HG02938 (cell line): ENCODE measurements at regions not wholly inside any gene's neighbourhood (a gene's known extent, or its start where the extent isn't known, plus 50 kb on each side); places are given as distances from the start of the nearest gene placed in this dataset.

Experiments used
- ATAC-seq: cut with Tn5 transposase; IDR thresholded peaks from one replicate; pipeline ENCODE4 v1.9.1; 2021; ENCODE audit warnings: mild to moderate bottlenecking, moderate library complexity; ENCODE audit not compliant: unreplicated experiment

DNA sequence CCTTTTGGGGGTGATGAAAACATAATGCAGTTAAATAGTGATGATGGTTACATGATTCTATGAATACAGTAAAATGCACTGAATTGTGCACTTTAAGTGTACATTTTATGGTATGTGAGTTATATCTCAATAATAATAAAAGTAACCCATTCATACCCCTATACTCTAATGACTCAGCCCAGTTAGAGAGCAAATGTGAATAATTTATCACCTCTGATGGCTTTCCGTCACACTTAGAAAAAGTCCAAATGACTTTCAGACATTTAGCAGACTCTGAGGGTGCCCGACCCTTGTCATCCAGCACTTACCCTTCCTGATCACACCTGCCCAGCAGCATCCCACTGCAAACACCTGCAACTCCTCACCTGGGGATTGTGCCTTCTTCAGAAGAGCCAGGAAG is 148.1 kb upstream of the MAF start:
- no peak for ATAC-seq

DNA sequence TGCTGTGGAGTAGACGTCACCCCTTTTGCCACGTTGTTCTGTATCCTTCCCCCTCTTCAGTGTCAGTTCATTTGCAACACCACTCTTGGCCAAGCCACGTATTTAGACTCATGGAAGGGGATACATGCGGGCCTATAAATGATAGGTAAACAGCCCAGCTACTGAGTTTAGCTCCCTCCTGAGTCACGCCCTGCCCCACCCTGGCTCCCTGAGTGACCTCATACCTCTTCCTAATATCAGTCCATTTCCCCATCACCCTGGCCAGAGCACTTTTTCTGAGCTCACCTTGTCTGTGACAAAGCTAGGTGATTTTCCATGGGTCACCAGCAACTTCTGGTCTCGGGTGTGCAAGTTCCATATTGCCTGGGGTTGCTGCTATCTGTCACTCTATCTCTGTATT is 147.2 kb upstream of the MAF start:
- no peak for ATAC-seq

DNA sequence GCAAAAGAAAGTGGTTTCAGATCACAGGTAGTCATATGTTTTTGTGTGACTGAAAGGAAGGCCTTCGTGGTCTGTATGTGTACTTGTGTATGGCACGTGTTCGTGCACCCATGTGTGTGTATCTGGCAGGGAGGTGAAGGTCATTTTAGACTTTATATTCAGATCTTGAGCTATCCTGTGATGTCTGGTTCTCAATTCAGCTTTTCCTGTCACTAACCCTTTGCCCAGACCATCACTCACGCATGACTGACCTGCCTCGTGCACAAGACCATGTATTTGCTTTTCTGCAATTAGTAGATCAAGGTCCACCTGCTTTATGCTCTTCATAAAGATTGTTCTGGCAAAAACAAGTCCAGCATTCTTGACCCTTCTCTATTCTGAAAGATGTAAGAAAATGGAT is 139.7 kb upstream of the MAF start:
- no peak for ATAC-seq

DNA sequence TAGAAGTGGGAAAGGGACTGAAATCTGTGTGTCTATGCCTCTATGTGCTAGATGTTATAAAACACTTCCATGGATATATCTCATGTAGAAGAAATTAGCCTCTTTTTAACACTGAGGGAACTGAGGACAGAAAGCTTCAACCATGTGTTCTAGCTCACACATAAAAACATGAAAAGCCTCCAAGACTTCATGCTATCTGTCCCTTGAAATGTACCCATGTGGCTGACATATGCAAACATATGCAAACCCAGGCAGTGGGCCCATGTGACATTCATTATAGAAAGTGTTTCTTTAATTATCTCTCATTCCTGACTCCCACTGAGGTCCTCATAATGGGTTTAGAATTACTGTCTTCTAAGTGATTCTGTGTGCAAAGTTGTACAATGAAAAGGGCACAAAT is 134.7 kb upstream of the MAF start:
- no peak for ATAC-seq

DNA sequence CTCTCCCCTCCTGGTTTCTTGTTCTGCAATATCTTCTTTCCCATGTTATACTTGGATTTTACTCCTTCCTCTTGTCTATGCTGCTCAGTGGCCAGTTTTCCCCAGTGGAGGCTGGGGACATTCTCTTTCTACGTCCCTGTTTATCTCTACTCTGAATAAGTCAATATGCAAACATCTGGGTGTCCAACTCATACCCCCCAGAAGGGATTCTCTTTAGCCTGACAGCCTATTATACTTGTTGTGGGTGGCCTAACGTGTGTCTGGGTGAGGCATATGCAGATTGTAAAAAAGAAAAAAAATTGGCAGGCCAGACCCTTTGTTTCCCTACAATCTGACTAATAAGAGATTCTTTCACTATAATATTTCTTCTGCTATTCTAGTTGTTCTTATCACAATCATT is 134.2 kb upstream of the MAF start:
- no peak for ATAC-seq

DNA sequence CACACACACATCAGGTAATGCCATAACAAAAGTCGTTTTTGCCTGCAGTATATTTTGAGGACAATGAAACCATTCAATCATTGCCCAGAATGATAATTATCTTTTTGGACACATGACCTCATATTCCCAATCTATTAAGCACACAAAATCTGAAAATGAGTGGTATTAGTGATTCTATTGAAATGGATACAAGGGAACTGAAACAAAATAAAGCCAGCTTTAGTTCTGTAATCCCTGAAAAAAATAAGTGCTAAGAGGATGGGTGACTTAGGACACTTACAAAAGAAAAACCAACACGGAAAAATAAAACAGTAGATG is 128.3 kb upstream of the MAF start:
- no peak for ATAC-seq

DNA sequence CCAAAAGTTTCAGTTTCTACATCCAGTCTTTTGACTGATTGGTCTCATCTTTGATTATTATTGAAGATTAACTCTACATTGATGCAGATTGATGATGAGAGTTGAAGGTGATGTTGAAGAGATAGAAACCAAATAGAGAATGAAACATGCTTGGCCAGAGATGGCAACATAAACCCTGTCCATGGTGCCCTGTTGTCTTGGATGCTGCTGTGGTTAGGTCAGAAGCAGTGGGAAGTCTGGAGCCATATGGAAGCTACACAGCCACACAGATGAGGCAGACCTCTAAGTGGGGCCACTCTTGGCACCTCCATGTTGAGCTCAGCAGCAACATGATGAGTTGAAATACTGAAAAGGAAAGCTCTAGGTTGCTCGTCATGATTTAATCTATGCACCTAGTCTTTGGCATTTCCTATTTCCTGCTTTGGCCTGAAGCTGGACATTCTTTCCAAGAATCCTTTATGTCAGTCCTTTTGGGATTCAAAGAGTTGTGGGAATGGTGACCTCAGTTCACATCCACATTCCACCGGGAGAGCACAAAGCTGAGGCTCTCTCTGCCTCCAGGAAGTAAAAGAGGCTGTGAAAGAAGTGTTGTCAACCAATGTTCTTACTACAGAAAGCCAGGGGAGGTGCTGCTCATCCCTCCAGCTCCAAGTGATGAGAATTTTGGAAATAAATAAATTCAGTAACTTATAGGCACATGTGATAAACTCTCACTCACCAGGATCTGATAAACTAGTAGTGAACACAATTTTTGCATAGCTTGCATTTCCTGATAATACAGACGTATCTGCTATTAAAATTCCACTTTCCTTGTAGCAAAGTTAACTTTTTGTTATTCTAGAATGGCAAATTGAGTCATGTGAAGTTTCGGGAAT is 127.7 kb upstream of the MAF start:
- no peak for ATAC-seq

DNA sequence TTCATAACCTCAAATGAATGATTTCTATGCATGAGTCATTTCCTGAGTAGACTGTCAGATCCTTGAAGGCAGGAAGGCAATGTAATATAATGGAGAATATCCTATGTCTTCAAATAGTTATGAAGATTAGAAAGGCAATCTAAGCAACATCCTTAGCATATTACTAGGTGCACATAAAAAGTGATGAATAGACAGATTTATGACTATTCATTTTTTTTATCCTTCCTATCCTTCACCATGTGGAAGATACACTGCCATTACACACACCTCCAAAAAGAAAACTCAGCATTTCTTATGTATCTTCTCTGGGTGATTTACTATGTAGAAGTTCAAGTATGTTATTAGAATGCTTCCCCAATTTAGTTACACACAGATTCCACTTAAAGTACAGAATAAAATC is 126.4 kb upstream of the MAF start:
- ATAC-seq = no peak

DNA sequence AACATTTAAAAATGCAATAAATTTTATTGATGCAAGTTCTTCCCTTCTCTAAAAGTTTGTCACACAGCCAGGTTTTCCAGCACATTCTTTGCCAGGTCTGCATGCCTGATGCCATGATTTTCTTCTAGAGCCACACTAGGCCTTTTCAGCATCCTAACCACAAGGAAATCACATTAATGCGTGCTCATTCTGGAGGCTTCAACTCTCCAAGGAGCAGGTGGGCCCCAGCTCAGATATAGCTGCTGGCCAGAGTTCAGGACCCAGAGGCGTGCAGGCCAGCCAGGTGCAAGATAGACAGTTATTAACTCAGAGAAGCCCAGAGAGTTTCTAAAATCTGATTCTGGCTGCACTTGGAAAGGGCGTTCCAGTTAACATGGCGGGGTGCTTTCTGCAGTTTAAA is 124.5 kb upstream of the MAF start:
- no peak for ATAC-seq

DNA sequence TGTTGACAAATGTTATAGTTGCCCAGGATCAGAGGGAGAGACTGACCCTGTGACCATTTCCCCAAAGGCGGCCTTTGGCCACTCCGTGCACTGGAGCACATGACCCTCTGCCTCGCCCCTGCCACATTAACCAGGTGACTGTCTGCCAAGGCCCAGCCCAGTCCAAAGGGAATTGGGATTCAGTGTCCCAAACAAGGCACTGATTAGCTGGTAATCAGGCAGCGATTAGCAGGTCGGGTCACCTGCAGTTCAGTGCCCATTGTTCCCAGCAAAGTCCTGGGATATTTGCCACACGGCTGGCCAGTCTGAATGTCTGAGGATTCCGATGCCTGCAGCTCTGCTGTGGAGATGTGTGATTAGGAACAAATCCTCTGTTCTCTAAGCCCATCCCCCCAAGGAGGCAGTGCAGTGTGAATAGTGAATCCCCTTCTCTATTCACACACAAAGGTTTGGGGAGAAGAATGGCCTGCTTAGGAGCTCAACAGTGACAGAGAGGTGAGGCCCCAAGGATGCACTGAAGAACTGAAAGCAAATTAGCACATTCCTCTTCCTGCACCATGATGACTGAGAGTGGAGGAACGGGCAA is 123.1 kb upstream of the MAF start:
- ATAC-seq = no peak

DNA sequence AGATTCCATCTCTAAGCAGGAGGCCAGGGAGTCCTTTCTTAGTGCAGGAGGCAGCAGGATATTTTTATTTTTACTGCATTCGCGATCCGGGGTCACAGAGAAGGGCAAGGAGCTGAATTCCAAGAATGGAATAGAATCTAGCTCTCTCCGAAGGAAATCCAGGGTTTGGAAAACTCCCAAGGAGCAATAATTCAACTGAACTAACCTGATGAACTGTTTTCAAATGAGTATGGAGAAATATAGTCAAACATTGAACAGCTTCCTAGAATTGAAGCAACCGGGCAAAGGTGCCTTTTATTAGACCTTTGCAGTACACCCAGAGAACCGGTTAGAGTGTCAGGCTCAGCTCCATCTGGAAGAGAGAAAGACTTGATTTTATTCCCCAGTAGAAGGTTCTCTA is 120.7 kb upstream of the MAF start:
- ATAC-seq = no peak

DNA sequence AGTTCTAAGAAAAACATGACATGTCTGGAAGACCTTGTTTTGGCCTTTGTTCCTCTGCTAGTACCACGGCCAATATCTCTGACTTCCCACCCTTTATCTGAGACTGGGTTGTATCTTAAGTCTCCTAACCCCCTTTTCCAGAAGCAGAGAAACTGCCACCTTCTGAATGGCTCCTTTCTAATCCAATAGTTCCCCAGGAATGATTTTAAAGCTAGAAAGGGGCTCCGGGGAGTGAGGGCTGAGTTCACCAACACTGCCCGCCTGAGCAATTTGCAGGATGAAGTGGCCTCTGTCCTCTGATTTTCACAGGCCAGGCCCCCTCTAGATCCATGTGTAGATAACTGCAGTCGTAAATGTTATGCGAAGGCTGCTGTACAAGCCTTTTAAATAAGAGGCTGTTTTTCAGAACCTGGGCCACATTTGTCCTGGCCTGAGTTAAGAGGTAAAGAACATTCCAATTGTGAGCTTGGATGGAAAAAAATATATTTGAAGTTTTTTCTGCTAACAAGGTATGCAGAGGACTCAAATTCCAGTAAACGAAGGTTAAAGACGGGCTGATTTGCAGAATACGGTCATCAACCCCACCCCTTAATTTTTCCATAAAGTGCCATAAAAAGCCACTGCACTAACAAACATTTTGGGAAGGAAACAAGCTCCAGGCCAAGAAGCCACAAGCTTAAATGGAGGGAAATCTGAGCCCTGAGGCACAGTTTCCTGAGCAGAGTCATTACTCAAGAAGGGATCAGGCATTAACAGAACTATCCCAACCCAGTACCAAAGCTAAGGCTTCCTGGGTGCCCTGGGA is 117.0 kb upstream of the MAF start:
- ATAC-seq = no peak

DNA sequence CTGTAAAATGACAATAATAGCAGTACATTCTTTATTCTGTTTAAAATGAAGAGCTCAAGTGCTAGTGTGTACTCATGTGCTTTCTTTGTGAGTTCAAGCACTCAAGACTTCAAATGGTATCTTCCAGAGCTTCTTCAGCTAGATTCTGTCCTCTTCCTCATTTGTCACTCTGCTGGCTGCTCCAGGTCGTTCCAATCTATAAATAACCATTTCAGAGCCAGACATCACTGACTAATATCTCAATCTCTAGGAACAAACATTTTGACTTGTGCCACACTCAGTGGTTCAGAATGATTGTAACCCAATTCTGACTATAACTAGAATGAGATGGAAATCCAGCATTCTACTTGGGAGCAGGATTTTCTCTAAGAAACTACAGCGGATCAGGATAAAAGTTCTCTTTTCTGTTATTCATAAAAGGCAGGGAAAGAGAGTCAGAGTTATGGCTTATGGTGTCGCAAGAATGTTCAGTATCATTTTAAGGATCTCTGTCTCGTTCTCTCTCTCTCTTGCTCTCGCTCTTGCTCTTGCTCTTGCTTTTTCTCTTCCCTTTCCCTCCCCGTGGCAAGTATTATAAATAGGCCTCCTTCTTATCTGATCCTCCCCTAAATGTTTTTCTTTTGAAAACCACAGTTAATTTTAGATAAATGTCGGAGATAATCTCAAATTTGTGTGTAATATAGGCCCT is 116.3 kb upstream of the MAF start:
- no peak for ATAC-seq

DNA sequence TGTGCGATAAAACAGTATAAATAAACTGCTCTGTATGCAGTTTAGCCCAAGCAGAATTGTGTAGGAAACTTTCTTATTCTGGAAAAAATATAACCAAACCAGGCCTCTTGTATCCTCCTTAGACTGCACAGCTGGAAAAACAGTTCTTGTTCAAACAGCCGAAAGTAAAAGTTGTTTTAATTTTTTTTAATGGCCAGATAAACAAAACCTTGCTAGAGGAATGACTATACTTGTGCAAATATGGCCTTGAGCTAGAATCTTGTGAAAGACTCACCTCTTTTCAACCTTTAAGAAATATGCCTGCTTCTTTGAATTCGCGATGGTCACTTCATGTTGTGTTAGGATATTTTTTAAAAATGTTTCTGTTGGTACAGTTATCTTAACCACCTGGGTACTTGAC is 114.5 kb upstream of the MAF start:
- ATAC-seq = no peak

DNA sequence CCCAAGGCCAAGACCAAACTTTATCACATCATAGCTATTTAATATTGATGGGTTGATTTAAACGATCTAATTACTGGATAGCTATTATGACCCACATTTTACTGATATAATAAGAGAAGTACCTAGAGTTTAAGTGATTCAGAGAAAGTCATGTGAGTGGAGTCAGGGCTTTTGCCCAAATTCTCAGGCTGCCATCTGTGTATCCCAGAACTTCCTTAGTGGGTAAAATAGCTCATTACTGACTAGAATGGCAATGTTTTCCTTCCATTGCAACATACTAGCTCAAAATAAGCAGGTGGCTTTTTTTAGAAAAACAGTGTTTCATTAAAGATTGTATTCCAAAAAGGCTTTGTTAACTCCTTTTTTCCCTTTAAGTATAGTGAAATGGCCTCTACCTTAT is 113.9 kb upstream of the MAF start:
- ATAC-seq = no peak

DNA sequence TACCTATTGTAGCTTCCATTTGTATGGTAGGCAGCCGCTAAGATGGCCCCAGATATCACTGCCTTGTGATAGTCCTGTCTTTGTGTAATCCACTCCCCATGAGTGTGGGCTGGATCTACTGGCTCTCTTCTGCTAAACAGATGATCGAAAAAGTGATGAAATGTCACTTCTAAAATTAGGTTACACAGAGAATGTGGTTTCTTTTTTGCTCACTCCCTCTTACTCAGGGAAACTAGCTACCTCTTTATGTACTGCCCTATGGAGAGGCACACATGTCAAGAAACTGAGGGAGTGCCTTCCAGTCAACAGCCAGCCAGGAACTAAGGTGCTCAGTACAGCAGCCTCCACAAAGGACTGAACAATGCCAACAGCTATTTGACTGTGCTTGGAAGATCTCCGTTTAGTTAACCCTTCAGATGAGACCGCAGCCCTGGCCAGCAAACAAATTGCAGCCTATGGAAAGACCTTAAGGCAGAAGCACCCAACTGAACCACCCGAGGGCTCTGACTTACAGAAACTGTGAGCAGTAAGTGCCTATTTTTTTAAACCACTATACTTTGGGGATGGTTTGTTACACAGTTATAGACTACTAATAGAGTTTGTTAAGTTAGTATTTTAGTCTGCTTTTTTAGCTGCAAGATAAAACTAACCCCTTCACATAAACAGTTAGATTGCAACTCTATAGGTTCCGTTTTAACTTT is 113.2 kb upstream of the MAF start:
- ATAC-seq = no peak

DNA sequence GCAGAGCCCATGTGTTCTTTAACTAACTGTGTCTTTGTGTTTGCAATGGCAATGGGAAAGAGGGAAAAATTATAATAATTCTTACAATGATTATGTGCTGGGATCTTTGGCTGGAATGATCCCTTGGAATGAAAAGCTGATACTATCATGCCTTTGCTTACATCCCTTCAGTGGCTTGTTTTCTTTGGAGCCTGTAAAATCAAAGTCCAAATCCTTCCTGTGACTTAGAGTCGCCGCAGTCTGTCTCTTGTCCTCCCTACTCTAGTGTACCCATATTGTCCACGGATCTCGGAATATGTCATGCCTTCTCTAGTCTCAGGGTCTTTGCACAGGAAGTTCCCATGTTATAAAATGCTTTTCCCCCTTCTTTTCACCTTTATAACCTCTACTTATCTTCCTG is 111.7 kb upstream of the MAF start:
- ATAC-seq = no peak

DNA sequence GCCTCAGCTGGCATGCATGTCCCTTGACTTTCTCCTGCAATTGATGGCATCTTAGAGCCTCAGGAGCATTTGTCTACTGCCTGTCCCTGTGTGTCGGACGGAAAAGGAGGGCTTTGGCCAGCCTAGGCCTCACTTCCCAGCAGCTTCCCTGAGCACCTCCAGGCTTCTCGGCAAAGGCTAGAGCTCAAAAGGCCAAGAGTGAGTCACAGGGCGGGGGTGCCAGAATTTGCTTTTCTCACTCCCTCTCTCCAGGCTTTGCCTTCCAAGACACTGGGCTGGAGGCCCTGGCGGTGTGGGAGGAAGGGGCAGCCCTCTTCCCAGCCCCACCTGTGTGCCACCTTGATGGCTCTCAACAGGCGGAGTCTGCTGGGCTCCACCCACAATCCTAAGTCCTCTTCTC is 107.3 kb upstream of the MAF start:
- no peak for ATAC-seq

DNA sequence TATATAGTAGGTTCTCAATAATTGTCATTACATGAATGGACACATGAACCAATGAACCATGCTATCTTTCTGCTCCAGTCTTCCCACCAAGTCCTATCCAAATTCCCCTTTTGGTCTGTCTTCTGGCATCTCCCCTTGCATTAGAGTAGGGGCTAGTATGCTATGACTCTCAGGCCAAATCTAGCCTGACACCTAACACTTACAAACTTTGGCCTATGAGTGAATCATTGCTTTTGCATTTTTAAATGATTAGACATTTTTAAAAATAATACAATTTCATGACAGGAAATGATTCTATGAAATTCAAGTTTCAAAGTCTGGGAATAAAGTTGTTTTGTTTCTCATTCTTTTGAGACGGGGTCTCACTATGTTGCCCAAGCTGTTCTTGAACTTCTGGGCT is 102.5 kb upstream of the MAF start:
- no peak for ATAC-seq

DNA sequence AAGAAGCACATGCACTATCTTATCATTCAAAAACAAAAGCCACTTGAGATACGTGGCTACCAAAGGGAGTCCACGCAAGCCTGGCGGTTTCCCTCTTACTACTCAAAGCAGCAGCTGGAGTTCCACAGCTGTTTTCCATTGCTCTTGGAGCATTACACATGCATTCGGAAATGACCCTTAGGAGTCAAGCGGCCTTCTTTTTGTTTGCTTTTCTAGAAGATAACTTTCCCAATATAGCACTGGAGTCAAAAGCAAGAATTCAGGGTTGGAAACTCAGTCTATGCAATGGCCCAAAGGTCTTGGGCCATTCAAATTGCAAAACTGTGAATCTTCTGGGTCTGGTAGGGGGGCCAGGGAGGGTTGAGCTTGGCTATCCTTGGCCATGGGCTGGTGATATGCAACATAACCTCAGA is 97.8 kb upstream of the MAF start:
- no peak for ATAC-seq

DNA sequence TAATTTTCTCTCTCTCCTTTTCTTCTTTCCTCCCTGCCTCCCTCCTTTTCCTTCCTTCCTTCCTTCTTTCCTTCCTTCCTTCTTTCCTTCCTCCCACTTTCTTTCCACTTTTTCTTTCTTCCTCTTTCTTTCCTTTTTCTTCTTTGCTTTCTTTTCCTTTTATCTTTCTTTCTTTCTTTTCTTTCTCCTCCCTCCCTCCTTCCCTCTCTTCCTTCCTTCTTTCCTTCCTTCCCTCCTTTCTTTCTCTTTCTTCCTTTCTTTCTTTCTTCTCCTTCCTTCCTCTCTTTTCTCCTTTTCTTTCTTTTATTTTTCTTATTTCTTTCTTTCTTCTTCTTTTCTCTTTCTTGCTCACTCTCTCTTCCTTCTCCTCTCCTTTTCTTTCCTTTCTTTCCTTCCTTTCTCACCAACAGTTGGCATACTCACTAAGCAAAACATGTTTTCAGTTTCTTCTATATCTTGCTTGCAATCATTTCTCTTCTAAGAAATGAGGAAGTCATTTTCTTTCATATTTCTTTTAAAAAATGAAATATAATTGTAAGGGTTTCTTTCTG is 97.1 kb upstream of the MAF start:
- no peak for ATAC-seq
